Stomach (tissue), 8 donors: ENCODE measurements at regions not wholly inside any gene's neighbourhood (a gene's known extent, or its start where the extent isn't known, plus 50 kb on each side); places are given as distances from the start of the nearest gene placed in this dataset.

Experiments
- DNase-seq, 2 donors: peaks; one replicate each; pipeline versions ENCODE4 v3.0.0 to v3.0.0-alpha.2; 2013 to 2019
- H3K27ac ChIP-seq, 5 donors: fragments of 200-600 bp in 4 of 5; sonication (generic) in 4 of 5; one replicate each; pipeline ENCODE4 v1.5.1; 2013 to 2019; ENCODE audit warnings: mild to moderate bottlenecking in 1 of 5, moderate library complexity in 1 of 5
- H3K27me3 ChIP-seq, 3 donors: fragments of 200-600 bp; sonication (generic); one replicate each; pipeline ENCODE4 v1.5.1; 2017 to 2019; ENCODE audit warnings: mixed run types in 1 of 3
- H3K36me3 ChIP-seq, 4 donors: fragments of 200-600 bp; sonication (generic); 1 replicate in 3 of 4; 2 replicates in 1 of 4; pipeline ENCODE4 v1.5.1; 2016 to 2019
- H3K4me1 ChIP-seq, 4 donors: fragments of 200-600 bp; sonication (generic); one replicate each; pipeline ENCODE4 v1.5.1; 2016 to 2019
- H3K4me3 ChIP-seq, 4 donors: fragments of 200-600 bp; sonication (generic) in 3 of 4; one replicate each; pipeline ENCODE4 v1.5.1; 2016 to 2019; ENCODE audit warnings: mild to moderate bottlenecking in 1 of 4
- H3K9me3 ChIP-seq, 4 donors: fragments of 200-600 bp; sonication (generic); one replicate each; pipeline ENCODE4 v1.5.1; 2016 to 2019
- CTCF ChIP-seq, 7 experiments: fragments of 450-650 bp in 4 of 7; fragments of 200-600 bp in 3 of 7; sonication (generic) in 3 of 7; IDR thresholded peaks; one replicate each; pipeline ENCODE4 v1.5.1; 2016 to 2019; ENCODE audit warnings: antibody characterized with exemption in 7 of 7, control low read depth in 2 of 7, mild to moderate bottlenecking in 1 of 7
- EP300 ChIP-seq: sonication (generic); formaldehyde crosslinking; IDR thresholded peaks from one replicate; pipeline ENCODE4 v1.6.1; 2017; ENCODE audit warnings: antibody characterized with exemption
- POLR2A ChIP-seq, 4 donors: fragments of 450-650 bp; IDR thresholded peaks; one replicate each; pipeline ENCODE4 v1.6.1; 2016; ENCODE audit warnings: antibody characterized with exemption in 4 of 4, control low read depth in 2 of 4, mild to moderate bottlenecking in 1 of 4, moderate library complexity in 1 of 4
- POLR2AphosphoS5 ChIP-seq, 3 donors: sonication (generic); formaldehyde crosslinking; IDR thresholded peaks; one replicate each; pipeline ENCODE4 v1.6.1; 2016; ENCODE audit warnings: antibody characterized with exemption in 3 of 3
- WGBS, 5 donors: extraction: QIAGEN DNeasy Blood & Tissue Kit in 3 of 5; methylation state at CpG; one replicate each; pipeline versions ENCODE4 v1.1.5 to v1.1.7; 2013 to 2018; 5-methylcytosine and 5-hydroxymethylcytosine counted together
- intact Hi-C: fragments of 100-400 bp; cut with DNase I; formaldehyde crosslinking; loops from one replicate; pipeline ENCODE4 v1.15.1; 2023; ENCODE audit warnings: low total_unique reads
- donor health status: healthy with polysubstance abuse.
- donor health status: Bipolar disorder and iron deficiency.
- donor health status: healthy.

DNA sequence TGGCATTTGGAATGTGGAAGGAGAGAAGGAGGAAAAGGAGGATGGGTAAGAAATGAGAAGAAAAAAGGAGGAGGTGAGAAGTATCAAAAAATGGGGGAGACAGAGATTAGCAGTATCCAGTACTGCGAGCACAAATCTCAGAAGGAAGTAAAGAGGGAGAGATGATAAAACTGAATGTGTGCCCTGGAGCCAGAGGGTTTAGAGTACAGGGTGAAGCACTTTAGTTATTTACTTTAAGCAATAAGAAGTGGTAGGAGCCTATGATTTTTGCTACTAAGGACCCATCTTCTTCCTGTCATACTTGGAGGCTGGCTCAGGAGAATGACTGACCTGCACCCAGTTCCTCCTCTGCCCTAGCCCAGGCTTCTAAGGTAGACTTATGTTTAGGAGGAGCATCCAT is 94.9 kb downstream of the ADRB2 start:
- H3K4me1 ChIP-seq = peaks cover 0 to 32% (median 3%) of the 10 kb centered on the region in 4 donors
- no peak for TF ChIP-seq CTCF (IDR thresholded peaks at IDR 0.05)
- TF ChIP-seq POLR2AphosphoS5 (IDR thresholded peaks at IDR 0.05) = no peak
- WGBS, 5 donors = 30 to 56% (median 44%) methylated on average over 1 of the region's 1 CpG
- intact Hi-C loops = no loop called here
- H3K4me3 ChIP-seq = no peak overlapping the region
- no peak for DNase-seq
- no peak overlapping the region for H3K27ac ChIP-seq
- H3K27me3 ChIP-seq = no peaks in the 10 kb centered on the region
- H3K9me3 ChIP-seq = no peaks in the 10 kb centered on the region
- no peaks in the 10 kb centered on the region for H3K36me3 ChIP-seq

GRCh38 chr5:148922606-148923005 is 96.2 kb downstream of the ADRB2 start:
- Histone ChIP-seq H3K9me3 (no peaks in the 10 kb centered on the region), H3K27me3 (no peaks in the 10 kb centered on the region), H3K27ac (no peak overlapping the region), H3K4me3 (no peak overlapping the region), H3K4me1 (peaks cover 0 to 20% (median 2%) of the 10 kb centered on the region in 4 donors), H3K36me3 (no peaks in the 10 kb centered on the region)
- 17 to 29% (median 23%) methylated on average over 1 of the region's 1 CpG for WGBS, 5 donors
- intact Hi-C loops = no loop called here
- DNase-seq = no peak
- TF ChIP-seq CTCF (IDR thresholded peaks at IDR 0.05) (no peak), POLR2AphosphoS5 (IDR thresholded peaks at IDR 0.05) (no peak), POLR2A (IDR thresholded peaks at IDR 0.05) (no peak), EP300 (no peak)

DNA sequence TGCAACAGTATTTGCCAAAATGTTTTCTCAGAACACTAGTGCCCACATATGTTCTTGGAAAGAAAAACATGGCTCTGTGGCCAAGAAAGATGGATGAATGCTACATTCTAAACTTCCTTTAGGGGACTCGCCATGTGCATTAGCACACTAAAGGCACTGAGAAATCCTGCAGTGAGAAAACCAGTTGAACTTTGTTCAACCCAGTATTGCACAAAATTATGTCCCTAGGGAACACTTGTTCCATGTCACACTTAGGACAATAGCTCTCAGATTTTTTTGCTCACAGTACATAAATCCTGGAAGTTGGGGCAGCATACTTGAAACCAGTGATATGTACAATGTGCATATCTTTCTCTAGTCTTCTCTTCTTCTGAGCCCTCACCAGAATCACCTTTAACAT is 96.6 kb downstream of the ADRB2 start:
- 88 to 97% (median 93%) methylated on average over 1 of the region's 1 CpG for WGBS, 5 donors
- no peak for TF ChIP-seq CTCF (IDR thresholded peaks at IDR 0.05)
- no peak for TF ChIP-seq EP300
- TF ChIP-seq POLR2AphosphoS5 (IDR thresholded peaks at IDR 0.05) = no peak
- TF ChIP-seq POLR2A (IDR thresholded peaks at IDR 0.05) = no peak
- DNase-seq = no peak
- intact Hi-C loops = no loop called here
- Histone ChIP-seq H3K27ac (no peak overlapping the region), H3K36me3 (no peaks in the 10 kb centered on the region), H3K4me1 (peaks cover 0 to 20% (median 2%) of the 10 kb centered on the region in 4 donors), H3K9me3 (no peaks in the 10 kb centered on the region), H3K4me3 (no peak overlapping the region), H3K27me3 (no peaks in the 10 kb centered on the region)

DNA sequence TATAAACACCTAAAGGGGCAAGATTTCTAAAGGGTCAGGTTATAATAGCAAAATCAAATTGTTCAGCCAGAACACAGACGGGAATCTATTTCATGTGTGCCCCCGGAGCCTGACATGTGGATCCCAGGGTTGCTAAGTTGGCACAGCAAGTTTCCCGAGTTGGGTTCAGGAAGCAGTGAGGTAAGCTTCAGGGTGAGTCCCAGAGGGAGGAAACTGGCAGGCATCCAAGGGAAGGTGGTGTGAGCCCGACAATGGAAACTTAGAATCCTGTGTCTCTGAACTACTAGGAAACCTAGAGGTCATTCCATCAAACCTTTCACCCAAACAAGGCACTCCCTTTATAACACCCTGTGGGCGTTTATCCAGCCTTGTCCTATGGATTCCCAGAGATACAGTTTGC is 98.4 kb downstream of the ADRB2 start:
- Histone ChIP-seq H3K4me3 (no peak overlapping the region), H3K9me3 (no peaks in the 10 kb centered on the region), H3K27me3 (no peaks in the 10 kb centered on the region), H3K4me1 (peaks cover 0 to 25% (median 4%) of the 10 kb centered on the region in 4 donors), H3K36me3 (no peaks in the 10 kb centered on the region), H3K27ac (no peak overlapping the region)
- TF ChIP-seq CTCF (IDR thresholded peaks at IDR 0.05) = no peak
- TF ChIP-seq EP300 = no peak
- TF ChIP-seq POLR2AphosphoS5 (IDR thresholded peaks at IDR 0.05) = peak in 1 of 3 donors; percentile 56
- TF ChIP-seq POLR2A (IDR thresholded peaks at IDR 0.05) = no peak
- intact Hi-C loops = no loop called here
- peak in 1 of 2 donors; percentile 76 for DNase-seq
- 35 to 58% (median 49%) methylated on average over 5 of the region's 5 CpGs for WGBS, 5 donors
